A549 (cell line): ENCODE measurements at regions not wholly inside any gene's neighbourhood (a gene's known extent, or its start where the extent isn't known, plus 50 kb on each side); places are given as distances from the start of the nearest gene placed in this dataset.

Experiments
- ATAC-seq, 2 experiments: fragments of 200-7000 bp in 1 of 2; fragments of >200 bp in 1 of 2; cut with Nextera tagmentation in 1 of 2; cut with Tn5 transposase in 1 of 2; 3 replicates each; pipeline versions ENCODE4 v1.8.0 to v1.9.1; 2018 to 2020; ENCODE audit warnings: mild to moderate bottlenecking in 1 of 2, moderate library complexity in 1 of 2
- CTCF ChIA-PET: fragments of 300-600 bp; sonication (Branson Sonifier 250); formaldehyde crosslinking; extraction: SDS; loops from one replicate; lab custom pipeline; 2021; ENCODE audit warnings: antibody characterized with exemption, inconsistent platforms; lab: Yijun Ruan, JAX
- POLR2A ChIA-PET: fragments of 350-600 bp; formaldehyde crosslinking; extraction: SDS; loops from one replicate; lab custom pipeline; 2021; ENCODE audit warnings: antibody characterized with exemption, inconsistent platforms; lab: Yijun Ruan, JAX
- DNase-seq, 2 experiments: peaks; one replicate each; pipeline versions ENCODE4 v3.0.0 to v3.0.0-alpha.2; 2011 to 2016; ENCODE audit warnings: low read depth in 1 of 2, low spot score in 1 of 2
- FAIRE-seq: peaks from 2 replicates; lab custom pipeline; 2011; peaks lifted over from hg19 to GRCh38; lab: Jason Lieb, UNC
- H3K27ac ChIP-seq, 2 experiments: fragments of >200 bp; sonication (Bioruptor Twin); formaldehyde crosslinking; 3 replicates each; pipeline ENCODE4 v1.5.1; 2016 to 2017
- H3K4me1 ChIP-seq: fragments of >200 bp; sonication (Bioruptor Twin); formaldehyde crosslinking; 3 replicates; pipeline ENCODE4 v1.6.1; 2016
- H3K4me2 ChIP-seq: fragments of >200 bp; sonication (Bioruptor Twin); formaldehyde crosslinking; 3 replicates; pipeline ENCODE4 v1.6.1; 2016
- H3K4me3 ChIP-seq: fragments of >200 bp; sonication (Bioruptor Twin); formaldehyde crosslinking; 3 replicates; pipeline ENCODE4 v1.5.1; 2016
- H3K9me3 ChIP-seq: fragments of >200 bp; sonication (Bioruptor Twin); formaldehyde crosslinking; 3 replicates; pipeline ENCODE4 v1.6.1; 2016
- BHLHE40 ChIP-seq: IDR thresholded peaks from 2 replicates; pipeline ENCODE4 v1.6.1; 2012; ENCODE audit warnings: low read depth, low read length, inconsistent platforms
- CBX8 ChIP-seq: fragments of 200-600 bp; sonication (generic); IDR thresholded peaks from 2 replicates; pipeline ENCODE4 v1.6.1; 2016
- CHD2 ChIP-seq: fragments of 150-350 bp; IDR thresholded peaks from 2 replicates; pipeline ENCODE4 v1.6.1; 2014; ENCODE audit warnings: low read length; ENCODE audit not compliant: partially characterized antibody
- ESRRA ChIP-seq: fragments of 150-350 bp; IDR thresholded peaks from 2 replicates; pipeline ENCODE4 v1.6.1; 2014; ENCODE audit warnings: mild to moderate bottlenecking, low read length, borderline replicate concordance
- FOSL2 ChIP-seq, 2 experiments: fragments of 450-650 bp in 1 of 2; fragments of >200 bp in 1 of 2; sonication (Bioruptor Twin) in 1 of 2; formaldehyde crosslinking; IDR thresholded peaks; 2 replicates each; pipeline versions ENCODE4 v1.5.0 to v1.6.1; 2016 to 2020; ENCODE audit warnings: mild to moderate bottlenecking in 1 of 2, moderate library complexity in 1 of 2
- HEYL ChIP-seq: fragments of 250-450 bp; sonication (Bioruptor Pico); IDR thresholded peaks from 2 replicates; pipeline ENCODE4 v1.8.0; 2021; ENCODE audit warnings: mild to moderate bottlenecking, moderate library complexity
- KDM5A ChIP-seq: fragments of 200-600 bp; sonication (generic); IDR thresholded peaks from 2 replicates; pipeline ENCODE4 v1.6.1; 2016; ENCODE audit warnings: antibody characterized with exemption, mild to moderate bottlenecking
- MAFK ChIP-seq: fragments of 450-650 bp; IDR thresholded peaks from 2 replicates; pipeline ENCODE4 v1.6.1; 2014; ENCODE audit not compliant: partially characterized antibody
- NR3C1 ChIP-seq: fragments of >200 bp; sonication (Bioruptor Twin); formaldehyde crosslinking; IDR thresholded peaks from 3 replicates; pipeline ENCODE4 v1.6.1; 2017
- PHF8 ChIP-seq: fragments of 200-600 bp; sonication (generic); IDR thresholded peaks from 2 replicates; pipeline ENCODE4 v1.6.1; 2016; ENCODE audit warnings: low read depth, mild to moderate bottlenecking, antibody characterized with exemption, moderate library complexity, borderline replicate concordance
- POLR2A ChIP-seq: IDR thresholded peaks from 2 replicates; pipeline ENCODE4 v1.6.1; 2012; ENCODE audit warnings: mild to moderate bottlenecking, low read length
- POLR2AphosphoS2 ChIP-seq: conservative IDR thresholded peaks from 2 replicates; pipeline ENCODE4 v1.6.1; 2012; ENCODE audit warnings: low read length, improper control_type of control experiment, inconsistent platforms
- RAD21 ChIP-seq, 2 experiments: fragments of >200 bp in 1 of 2; sonication (Bioruptor Twin) in 1 of 2; formaldehyde crosslinking in 1 of 2; IDR thresholded peaks in 1 of 2; conservative IDR thresholded peaks in 1 of 2; 2 replicates in 1 of 2; 3 replicates in 1 of 2; pipeline ENCODE4 v1.6.1; 2012 to 2018; ENCODE audit warnings: inconsistent platforms in 1 of 2
- RARB ChIP-seq: fragments of 250-450 bp; sonication (Bioruptor Pico); IDR thresholded peaks from 2 replicates; pipeline ENCODE4 v1.8.0; 2021; ENCODE audit warnings: mild to moderate bottlenecking, moderate library complexity
- ZFP36 ChIP-seq: fragments of 450-650 bp; IDR thresholded peaks from 2 replicates; pipeline ENCODE4 v1.6.1; 2014; ENCODE audit warnings: borderline replicate concordance; ENCODE audit not compliant: partially characterized antibody
- ZNF302 ChIP-seq: fragments of 250-450 bp; sonication (Bioruptor Pico); IDR thresholded peaks from 2 replicates; pipeline ENCODE4 v1.9.0; 2021; ENCODE audit warnings: inconsistent platforms, mild to moderate bottlenecking, moderate library complexity
- WGBS: methylation state at CpG from one replicate; pipeline ENCODE4 v1.1.6; 2017; ENCODE audit errors: missing lambda C conversion rate; 5-methylcytosine and 5-hydroxymethylcytosine counted together
- TF ChIP-seq, protein P1 (sequence below): fragments of 150-350 bp; IDR thresholded peaks from 2 replicates; pipeline ENCODE4 v1.6.1; 2014; ENCODE audit warnings: low read depth, mild to moderate bottlenecking, low read length
- TF ChIP-seq, protein P2 (sequence below): fragments of 250-450 bp; sonication (Bioruptor Pico); IDR thresholded peaks from 2 replicates; pipeline ENCODE4 v1.5.0; 2020; ENCODE audit warnings: low read depth, mild to moderate bottlenecking, moderate library complexity
- TF ChIP-seq, protein P3 (sequence below): fragments of 200-600 bp; sonication (generic); IDR thresholded peaks from 2 replicates; pipeline ENCODE4 v1.6.1; 2016; ENCODE audit warnings: antibody characterized with exemption, mild to moderate bottlenecking, moderate library complexity
- TF ChIP-seq, protein P4 (sequence below): fragments of 450-650 bp; IDR thresholded peaks from 2 replicates; pipeline ENCODE4 v1.6.1; 2014; ENCODE audit warnings: antibody characterized with exemption

DNA sequence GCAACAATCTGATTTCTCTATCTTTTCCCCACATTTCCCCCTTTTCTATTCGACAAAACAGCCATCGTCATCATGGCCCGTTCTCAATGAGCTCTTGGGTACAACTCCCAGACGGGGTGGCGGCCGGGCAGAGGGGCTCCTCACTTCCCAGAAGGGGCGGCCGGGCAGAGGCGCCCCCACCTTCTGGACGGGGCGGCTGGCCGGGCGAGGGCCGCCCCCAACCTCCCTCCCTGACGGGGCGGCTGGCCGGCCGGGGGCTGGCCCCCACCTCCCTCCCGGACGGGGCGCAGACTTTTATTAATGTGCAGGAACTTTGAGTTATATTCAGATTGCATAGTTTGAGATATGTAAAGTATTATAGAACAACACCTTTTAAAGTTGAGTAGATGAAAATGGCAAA is 64.4 kb upstream of the HPGD start:
- TF ChIP-seq POLR2AphosphoS2 = no peak
- TF ChIP-seq CHD2 = no peak
- TF ChIP-seq, protein P1, sequence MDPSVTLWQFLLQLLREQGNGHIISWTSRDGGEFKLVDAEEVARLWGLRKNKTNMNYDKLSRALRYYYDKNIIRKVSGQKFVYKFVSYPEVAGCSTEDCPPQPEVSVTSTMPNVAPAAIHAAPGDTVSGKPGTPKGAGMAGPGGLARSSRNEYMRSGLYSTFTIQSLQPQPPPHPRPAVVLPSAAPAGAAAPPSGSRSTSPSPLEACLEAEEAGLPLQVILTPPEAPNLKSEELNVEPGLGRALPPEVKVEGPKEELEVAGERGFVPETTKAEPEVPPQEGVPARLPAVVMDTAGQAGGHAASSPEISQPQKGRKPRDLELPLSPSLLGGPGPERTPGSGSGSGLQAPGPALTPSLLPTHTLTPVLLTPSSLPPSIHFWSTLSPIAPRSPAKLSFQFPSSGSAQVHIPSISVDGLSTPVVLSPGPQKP = no peak
- TF ChIP-seq KDM5A = no peak
- no peak for TF ChIP-seq RARB (CRISPR knock-in tag)
- no peak for TF ChIP-seq ESRRA
- TF ChIP-seq, all 56 proteins: peak for 0
- Histone ChIP-seq H3K9me3 (no peaks in the 10 kb centered on the region), H3K4me1 (no peaks in the 10 kb centered on the region), H3K4me3 (no peak overlapping the region), H3K27ac (no peak overlapping the region), H3K4me2 (no peak overlapping the region)
- ChIA-PET POLR2A (no interaction called here), CTCF (no interaction called here)
- FAIRE-seq (no peak), DNase-seq (no peak), ATAC-seq (no peak)
- WGBS = 92% methylated on average over 7 of the region's 21 CpGs

DNA sequence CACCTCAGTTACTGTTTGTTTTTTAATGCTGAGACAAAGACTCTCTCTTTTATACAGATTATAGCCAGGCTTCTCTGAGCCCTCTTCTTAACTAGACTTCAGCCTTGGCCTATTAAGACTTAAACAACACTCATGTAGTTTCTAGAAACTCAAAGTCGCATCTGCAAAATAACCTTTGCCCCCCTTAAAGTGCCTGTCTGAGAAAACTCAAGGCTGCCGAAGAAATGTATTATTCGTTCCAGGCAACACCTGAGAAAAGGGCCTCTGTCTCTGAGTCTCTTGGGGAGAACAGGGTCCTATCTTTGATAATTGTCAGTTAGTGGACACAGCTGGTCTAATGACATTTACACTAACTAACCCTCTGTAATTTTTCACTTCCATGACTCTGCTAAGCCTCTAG is 60.8 kb upstream of the HPGD start:
- no peaks in the 10 kb centered on the region for H3K4me1 ChIP-seq
- H3K4me2 ChIP-seq = no peak overlapping the region
- ChIA-PET CTCF (interaction anchor here (1.8 kb wide), 1 partner anchor 61 kb away, joined by 4 read pairs; the partner anchor contains the start of gene HPGD), POLR2A (no interaction called here)
- H3K9me3 ChIP-seq = no peaks in the 10 kb centered on the region
- no peak for ATAC-seq
- no peak overlapping the region for H3K27ac ChIP-seq
- no peak for FAIRE-seq
- H3K4me3 ChIP-seq = no peak overlapping the region
- TF ChIP-seq, protein P2, sequence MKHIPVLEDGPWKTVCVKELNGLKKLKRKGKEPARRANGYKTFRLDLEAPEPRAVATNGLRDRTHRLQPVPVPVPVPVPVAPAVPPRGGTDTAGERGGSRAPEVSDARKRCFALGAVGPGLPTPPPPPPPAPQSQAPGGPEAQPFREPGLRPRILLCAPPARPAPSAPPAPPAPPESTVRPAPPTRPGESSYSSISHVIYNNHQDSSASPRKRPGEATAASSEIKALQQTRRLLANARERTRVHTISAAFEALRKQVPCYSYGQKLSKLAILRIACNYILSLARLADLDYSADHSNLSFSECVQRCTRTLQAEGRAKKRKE (CRISPR knock-in tag) = no peak
- TF ChIP-seq RAD21 (conservative IDR thresholded peaks at IDR 0.05 in 1 of 2, IDR thresholded peaks at IDR 0.05 in 1 of 2) (no peak), FOSL2 (IDR thresholded peaks at IDR 0.05) (no peak), FOSL2 (CRISPR knock-in tag; IDR thresholded peaks at IDR 0.05) (no peak), CBX8 (no peak), POLR2A (no peak), ZFP36 (no peak), NR3C1 (no peak), HEYL (CRISPR knock-in tag) (no peak), ZNF302 (CRISPR knock-in tag) (no peak), PHF8 (no peak), ESRRA (no peak), BHLHE40 (no peak), MAFK (no peak), CHD2 (no peak)
- TF ChIP-seq, protein P3, sequence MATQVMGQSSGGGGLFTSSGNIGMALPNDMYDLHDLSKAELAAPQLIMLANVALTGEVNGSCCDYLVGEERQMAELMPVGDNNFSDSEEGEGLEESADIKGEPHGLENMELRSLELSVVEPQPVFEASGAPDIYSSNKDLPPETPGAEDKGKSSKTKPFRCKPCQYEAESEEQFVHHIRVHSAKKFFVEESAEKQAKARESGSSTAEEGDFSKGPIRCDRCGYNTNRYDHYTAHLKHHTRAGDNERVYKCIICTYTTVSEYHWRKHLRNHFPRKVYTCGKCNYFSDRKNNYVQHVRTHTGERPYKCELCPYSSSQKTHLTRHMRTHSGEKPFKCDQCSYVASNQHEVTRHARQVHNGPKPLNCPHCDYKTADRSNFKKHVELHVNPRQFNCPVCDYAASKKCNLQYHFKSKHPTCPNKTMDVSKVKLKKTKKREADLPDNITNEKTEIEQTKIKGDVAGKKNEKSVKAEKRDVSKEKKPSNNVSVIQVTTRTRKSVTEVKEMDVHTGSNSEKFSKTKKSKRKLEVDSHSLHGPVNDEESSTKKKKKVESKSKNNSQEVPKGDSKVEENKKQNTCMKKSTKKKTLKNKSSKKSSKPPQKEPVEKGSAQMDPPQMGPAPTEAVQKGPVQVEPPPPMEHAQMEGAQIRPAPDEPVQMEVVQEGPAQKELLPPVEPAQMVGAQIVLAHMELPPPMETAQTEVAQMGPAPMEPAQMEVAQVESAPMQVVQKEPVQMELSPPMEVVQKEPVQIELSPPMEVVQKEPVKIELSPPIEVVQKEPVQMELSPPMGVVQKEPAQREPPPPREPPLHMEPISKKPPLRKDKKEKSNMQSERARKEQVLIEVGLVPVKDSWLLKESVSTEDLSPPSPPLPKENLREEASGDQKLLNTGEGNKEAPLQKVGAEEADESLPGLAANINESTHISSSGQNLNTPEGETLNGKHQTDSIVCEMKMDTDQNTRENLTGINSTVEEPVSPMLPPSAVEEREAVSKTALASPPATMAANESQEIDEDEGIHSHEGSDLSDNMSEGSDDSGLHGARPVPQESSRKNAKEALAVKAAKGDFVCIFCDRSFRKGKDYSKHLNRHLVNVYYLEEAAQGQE = no peak
- TF ChIP-seq, protein P4, sequence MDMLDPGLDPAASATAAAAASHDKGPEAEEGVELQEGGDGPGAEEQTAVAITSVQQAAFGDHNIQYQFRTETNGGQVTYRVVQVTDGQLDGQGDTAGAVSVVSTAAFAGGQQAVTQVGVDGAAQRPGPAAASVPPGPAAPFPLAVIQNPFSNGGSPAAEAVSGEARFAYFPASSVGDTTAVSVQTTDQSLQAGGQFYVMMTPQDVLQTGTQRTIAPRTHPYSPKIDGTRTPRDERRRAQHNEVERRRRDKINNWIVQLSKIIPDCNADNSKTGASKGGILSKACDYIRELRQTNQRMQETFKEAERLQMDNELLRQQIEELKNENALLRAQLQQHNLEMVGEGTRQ = no peak
- no peak for DNase-seq
- 87% methylated on average over 3 of the region's 3 CpGs for WGBS
